ENCODE measurements at regions not wholly inside any gene's neighbourhood (a gene's known extent, or its start where the extent isn't known, plus 50 kb on each side); places are given as distances from the start of the nearest gene placed in this dataset.

- 86% methylated on average over 4 of the region's 4 CpGs for WGBS
- intact Hi-C loops (cut with DNase I) = no loop called here
- no peaks in the 10 kb centered on the region for H3K9me3 ChIP-seq (ENCODE audit: control insufficient read depth, low read length)
- no peak overlapping the region for H3K27ac ChIP-seq (ENCODE audit: low read length)
- no peaks in the 10 kb centered on the region for H3K27me3 ChIP-seq (ENCODE audit: control insufficient read depth, insufficient read depth)
- no peak overlapping the region for H3K4me3 ChIP-seq (ENCODE audit: low read length)
- ATAC-seq = no peak
- no peaks in the 10 kb centered on the region for H3K4me1 ChIP-seq (ENCODE audit: control insufficient read depth, insufficient read depth, low read length)
- no peak for DNase-seq
Measured at GRCh38 chr2:145511946-145512345, 992.0 kb upstream of the ZEB2 start.

DNA sequence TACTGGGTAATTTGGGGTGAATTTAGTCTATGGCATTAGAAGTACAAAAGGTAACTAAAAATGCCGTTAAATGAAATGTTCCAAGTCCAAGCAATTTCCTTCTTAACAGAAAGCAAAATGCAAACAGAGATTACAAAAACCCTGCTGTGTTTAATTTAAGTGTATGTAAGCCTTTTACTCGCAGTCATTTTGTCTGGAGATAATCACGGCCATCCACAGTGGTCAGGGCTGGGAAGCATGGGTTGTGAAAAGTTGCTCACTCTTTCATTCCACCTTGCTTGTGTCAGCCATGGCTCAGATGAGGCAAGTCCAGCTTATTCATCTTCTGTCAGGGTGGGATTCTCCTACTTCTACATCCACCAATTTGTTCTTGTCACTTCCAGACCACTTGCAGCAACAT, 983.6 kb upstream of the ZEB2 start:
- Histone ChIP-seq H3K4me3 (ENCODE audit: low read length) (no peak overlapping the region), H3K4me1 (ENCODE audit: control insufficient read depth, insufficient read depth, low read length) (no peaks in the 10 kb centered on the region), H3K27ac (ENCODE audit: low read length) (no peak overlapping the region), H3K27me3 (ENCODE audit: control insufficient read depth, insufficient read depth) (no peaks in the 10 kb centered on the region), H3K9me3 (ENCODE audit: control insufficient read depth, low read length) (no peaks in the 10 kb centered on the region)
- WGBS = 81% methylated on average over 3 of the region's 3 CpGs
- ATAC-seq (no peak), DNase-seq (no peak)
- intact Hi-C loops (cut with DNase I) = no loop called here

DNA sequence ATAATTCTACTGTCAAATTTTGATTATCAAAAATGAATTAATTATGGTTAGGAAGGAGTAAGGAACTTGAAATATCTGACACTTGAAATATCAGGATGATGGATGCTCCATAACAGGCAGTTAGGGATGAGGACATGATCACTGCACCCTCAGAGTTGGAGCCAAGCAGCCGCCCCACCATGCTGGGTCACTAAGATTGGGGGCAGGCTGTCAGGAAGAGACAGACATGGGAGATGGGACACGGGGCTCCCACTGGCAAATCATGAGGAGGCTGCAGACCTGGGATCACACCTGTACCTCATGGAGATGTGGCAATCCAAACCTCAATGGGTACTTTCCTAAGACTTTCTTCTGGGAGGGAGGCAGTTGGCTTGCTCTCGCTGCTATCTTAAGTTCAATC, 982.0 kb upstream of the ZEB2 start:
- H3K9me3 ChIP-seq (ENCODE audit: control insufficient read depth, low read length) = no peaks in the 10 kb centered on the region
- 87% methylated on average over 3 of the region's 3 CpGs for WGBS
- ATAC-seq = no peak
- no peak overlapping the region for H3K4me3 ChIP-seq (ENCODE audit: low read length)
- H3K4me1 ChIP-seq (ENCODE audit: control insufficient read depth, insufficient read depth, low read length) = no peaks in the 10 kb centered on the region
- DNase-seq = no peak
- H3K27me3 ChIP-seq (ENCODE audit: control insufficient read depth, insufficient read depth) = no peaks in the 10 kb centered on the region
- H3K27ac ChIP-seq (ENCODE audit: low read length) = no peak overlapping the region
- intact Hi-C loops (cut with DNase I) = no loop called here

GRCh38 chr2:145495590-145495989, 975.7 kb upstream of the ZEB2 start:
- no peak overlapping the region for H3K27ac ChIP-seq (ENCODE audit: low read length)
- ATAC-seq (no peak), DNase-seq (no peak)
- no peak overlapping the region for H3K4me3 ChIP-seq (ENCODE audit: low read length)
- no peaks in the 10 kb centered on the region for H3K4me1 ChIP-seq (ENCODE audit: control insufficient read depth, insufficient read depth, low read length)
- H3K27me3 ChIP-seq (ENCODE audit: control insufficient read depth, insufficient read depth) = no peaks in the 10 kb centered on the region
- WGBS = 86% methylated on average over 3 of the region's 3 CpGs
- intact Hi-C loops (cut with DNase I) = no loop called here
- H3K9me3 ChIP-seq (ENCODE audit: control insufficient read depth, low read length) = no peaks in the 10 kb centered on the region

DNA sequence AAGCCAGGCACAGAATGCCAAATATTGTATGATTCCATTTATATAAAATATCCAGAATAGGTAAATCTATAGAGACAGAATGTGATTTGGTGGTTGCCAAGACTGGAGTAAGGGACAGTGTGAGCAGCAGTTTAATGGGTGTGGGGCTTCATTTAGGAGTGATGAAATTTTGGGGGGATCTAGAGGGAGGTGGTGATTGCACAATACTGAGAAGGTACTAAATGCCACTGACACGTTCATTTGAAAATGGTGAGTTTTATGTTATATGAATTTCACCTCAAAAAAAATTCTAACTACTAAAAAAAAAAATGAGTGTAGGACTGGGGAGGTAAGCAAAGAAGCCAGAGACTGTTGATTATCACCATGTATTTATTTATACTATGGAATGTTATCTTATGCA, 974.5 kb upstream of the ZEB2 start:
- Histone ChIP-seq H3K27ac (ENCODE audit: low read length) (no peak overlapping the region), H3K4me3 (ENCODE audit: low read length) (no peak overlapping the region), H3K4me1 (ENCODE audit: control insufficient read depth, insufficient read depth, low read length) (no peaks in the 10 kb centered on the region), H3K27me3 (ENCODE audit: control insufficient read depth, insufficient read depth) (no peaks in the 10 kb centered on the region), H3K9me3 (ENCODE audit: control insufficient read depth, low read length) (no peaks in the 10 kb centered on the region)
- no peak for ATAC-seq
- 84% methylated on average over 1 of the region's 1 CpG for WGBS
- intact Hi-C loops (cut with DNase I) = no loop called here
- no peak for DNase-seq

DNA sequence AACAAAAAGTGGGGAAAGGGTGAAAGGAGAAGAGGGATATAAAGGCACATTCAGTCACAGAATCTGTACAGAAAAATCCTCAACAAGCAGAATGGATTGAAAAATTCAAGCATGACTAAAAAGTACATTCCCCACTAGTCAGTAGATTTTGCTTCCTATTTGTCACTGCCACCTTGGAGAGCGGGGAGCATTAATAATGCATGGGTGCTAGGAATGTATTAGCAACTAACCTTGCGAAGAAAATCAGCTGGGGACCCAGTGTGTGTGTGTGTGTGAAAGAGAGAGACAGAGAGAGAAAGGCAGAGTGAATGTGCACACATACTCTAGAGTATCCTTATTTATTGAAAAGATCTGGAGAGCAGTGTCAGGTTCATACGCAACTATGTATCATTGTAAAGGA, 968.7 kb upstream of the ZEB2 start:
- Histone ChIP-seq H3K9me3 (ENCODE audit: control insufficient read depth, low read length) (no peaks in the 10 kb centered on the region), H3K4me3 (ENCODE audit: low read length) (no peak overlapping the region), H3K27ac (ENCODE audit: low read length) (no peak overlapping the region), H3K27me3 (ENCODE audit: control insufficient read depth, insufficient read depth) (no peaks in the 10 kb centered on the region), H3K4me1 (ENCODE audit: control insufficient read depth, insufficient read depth, low read length) (no peaks in the 10 kb centered on the region)
- DNase-seq = no peak
- intact Hi-C loops (cut with DNase I) = no loop called here
- 95% methylated on average over 3 of the region's 3 CpGs for WGBS
- ATAC-seq = no peak

DNA sequence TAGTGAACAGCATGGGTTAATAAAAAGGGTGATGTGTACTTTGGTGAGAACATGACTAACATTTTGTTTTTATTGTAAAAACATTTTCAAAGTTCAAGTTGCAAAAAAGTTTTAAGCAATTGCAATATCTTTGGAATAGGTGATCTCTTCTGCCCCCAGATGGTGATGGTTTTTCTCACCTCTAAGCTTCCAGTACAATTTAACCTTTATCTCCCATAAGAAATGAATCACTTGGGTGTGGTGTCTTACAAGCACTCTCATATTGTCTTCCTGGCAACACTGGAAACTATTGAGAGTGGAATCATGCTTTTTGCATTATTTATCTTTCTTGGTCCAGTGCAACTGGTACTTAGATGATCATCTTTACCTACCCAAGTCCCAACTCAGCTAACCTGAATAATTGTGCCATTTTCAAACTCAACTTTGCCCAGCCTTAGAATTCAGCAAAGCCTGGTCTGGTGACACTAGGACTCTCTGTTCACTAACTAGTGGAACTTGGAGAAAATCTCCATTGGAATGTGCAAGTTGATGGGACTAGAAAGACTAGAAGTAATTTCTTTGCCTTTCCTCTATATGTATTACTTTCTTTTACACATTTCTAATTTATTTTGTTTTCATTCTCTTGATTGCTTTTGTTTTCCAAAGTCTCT, 964.7 kb upstream of the ZEB2 start:
- Histone ChIP-seq H3K4me1 (ENCODE audit: control insufficient read depth, insufficient read depth, low read length) (no peaks in the 10 kb centered on the region), H3K9me3 (ENCODE audit: control insufficient read depth, low read length) (no peaks in the 10 kb centered on the region), H3K27ac (ENCODE audit: low read length) (no peak overlapping the region), H3K4me3 (ENCODE audit: low read length) (no peak overlapping the region), H3K27me3 (ENCODE audit: control insufficient read depth, insufficient read depth) (no peaks in the 10 kb centered on the region)
- DNase-seq = no peak
- intact Hi-C loops (cut with DNase I) = no loop called here
- ATAC-seq = peak in 1 of 2 donors; percentile 77

GRCh38 chr2:145483854-145484253, 963.9 kb upstream of the ZEB2 start:
- 90% methylated on average over 3 of the region's 3 CpGs for WGBS
- Histone ChIP-seq H3K27ac (ENCODE audit: low read length) (no peak overlapping the region), H3K4me3 (ENCODE audit: low read length) (no peak overlapping the region), H3K9me3 (ENCODE audit: control insufficient read depth, low read length) (no peaks in the 10 kb centered on the region), H3K27me3 (ENCODE audit: control insufficient read depth, insufficient read depth) (no peaks in the 10 kb centered on the region), H3K4me1 (ENCODE audit: control insufficient read depth, insufficient read depth, low read length) (no peaks in the 10 kb centered on the region)
- intact Hi-C loops (cut with DNase I) = no loop called here
- no peak for ATAC-seq
- DNase-seq = no peak

DNA sequence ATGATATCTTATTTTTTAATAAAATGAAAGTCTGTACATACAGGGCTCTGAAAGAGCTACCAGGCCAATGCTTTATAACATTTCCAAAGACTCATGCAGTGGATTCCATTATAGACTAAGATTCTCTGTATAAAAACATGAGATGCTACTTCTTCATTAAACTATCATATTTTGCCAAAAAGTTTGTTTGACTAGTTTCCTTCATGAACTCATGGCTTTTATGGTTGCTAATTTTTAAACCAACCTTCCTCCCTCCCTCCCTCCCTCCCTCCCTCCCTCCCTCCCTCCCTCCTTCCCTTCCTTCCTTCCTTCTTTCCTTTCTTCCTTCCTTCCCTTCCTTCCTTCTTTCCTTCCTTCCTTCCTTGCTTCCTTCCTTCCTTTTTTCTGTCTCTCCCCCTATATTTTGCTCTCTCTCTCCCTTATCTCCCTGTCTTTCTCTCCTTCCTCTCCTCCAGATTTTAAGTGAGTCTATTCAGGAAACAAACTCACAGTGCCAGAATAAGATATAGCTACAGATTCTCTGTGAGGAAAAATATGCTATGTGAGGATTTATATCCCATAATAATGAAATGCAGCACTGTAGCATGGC, 961.5 kb upstream of the ZEB2 start:
- Histone ChIP-seq H3K4me1 (ENCODE audit: control insufficient read depth, insufficient read depth, low read length) (no peaks in the 10 kb centered on the region), H3K9me3 (ENCODE audit: control insufficient read depth, low read length) (no peaks in the 10 kb centered on the region), H3K27me3 (ENCODE audit: control insufficient read depth, insufficient read depth) (no peaks in the 10 kb centered on the region), H3K27ac (ENCODE audit: low read length) (no peak overlapping the region), H3K4me3 (ENCODE audit: low read length) (no peak overlapping the region)
- no peak for DNase-seq
- no peak for ATAC-seq
- intact Hi-C loops (cut with DNase I) = no loop called here

DNA sequence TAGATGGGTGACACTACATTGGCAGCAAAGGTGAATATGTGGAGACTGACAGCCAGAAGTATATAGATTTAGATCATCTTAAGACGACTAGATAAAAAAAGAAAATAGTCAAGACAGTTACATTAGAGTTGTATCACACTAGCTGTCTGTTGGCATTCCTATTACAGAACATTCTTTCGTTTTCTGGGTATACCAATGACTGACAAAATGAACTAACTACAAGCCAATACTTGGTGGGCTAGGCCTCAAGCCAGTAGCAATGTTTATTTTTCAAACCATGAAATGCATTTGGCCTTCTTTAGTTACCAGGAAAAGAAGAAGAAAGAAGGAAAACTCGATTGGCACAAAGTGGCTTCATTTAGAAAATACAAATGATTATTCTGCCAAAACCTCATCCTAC, 944.9 kb upstream of the ZEB2 start:
- Histone ChIP-seq H3K27me3 (ENCODE audit: control insufficient read depth, insufficient read depth) (no peaks in the 10 kb centered on the region), H3K27ac (ENCODE audit: low read length) (no peak overlapping the region), H3K4me3 (ENCODE audit: low read length) (no peak overlapping the region), H3K4me1 (ENCODE audit: control insufficient read depth, insufficient read depth, low read length) (no peaks in the 10 kb centered on the region), H3K9me3 (ENCODE audit: control insufficient read depth, low read length) (no peaks in the 10 kb centered on the region)
- WGBS = 67% methylated on average over 3 of the region's 3 CpGs
- intact Hi-C loops (cut with DNase I) = no loop called here
- ATAC-seq (no peak), DNase-seq (no peak)

DNA sequence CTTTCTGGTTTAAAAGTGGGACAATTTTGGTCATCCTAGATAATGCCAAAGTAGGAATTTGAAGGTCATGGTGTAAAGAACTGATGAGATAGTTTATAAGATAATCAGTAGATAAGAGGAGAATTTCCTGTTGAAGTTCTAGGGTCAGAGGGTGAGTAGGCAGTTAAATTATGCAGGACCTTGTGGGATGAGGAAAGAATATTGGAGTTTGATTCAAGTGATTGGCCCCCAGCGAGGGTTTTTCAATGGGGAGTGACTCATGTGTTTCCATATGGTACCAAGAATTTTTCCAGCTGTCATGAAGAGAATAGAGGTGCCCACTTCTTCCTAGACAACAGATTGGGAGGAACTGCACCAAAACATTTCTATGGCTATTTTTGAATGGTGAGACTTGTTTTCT, 940.2 kb upstream of the ZEB2 start:
- Histone ChIP-seq H3K4me1 (ENCODE audit: control insufficient read depth, insufficient read depth, low read length) (no peaks in the 10 kb centered on the region), H3K27me3 (ENCODE audit: control insufficient read depth, insufficient read depth) (no peaks in the 10 kb centered on the region), H3K4me3 (ENCODE audit: low read length) (no peak overlapping the region), H3K9me3 (ENCODE audit: control insufficient read depth, low read length) (no peaks in the 10 kb centered on the region), H3K27ac (ENCODE audit: low read length) (no peak overlapping the region)
- intact Hi-C loops (cut with DNase I) = no loop called here
- DNase-seq (no peak), ATAC-seq (no peak)
- WGBS = 49% methylated on average over 1 of the region's 1 CpG
